ENCODE measurements at regions not wholly inside any gene's neighbourhood (a gene's known extent, or its start where the extent isn't known, plus 50 kb on each side); places are given as distances from the start of the nearest gene placed in this dataset.

DNA sequence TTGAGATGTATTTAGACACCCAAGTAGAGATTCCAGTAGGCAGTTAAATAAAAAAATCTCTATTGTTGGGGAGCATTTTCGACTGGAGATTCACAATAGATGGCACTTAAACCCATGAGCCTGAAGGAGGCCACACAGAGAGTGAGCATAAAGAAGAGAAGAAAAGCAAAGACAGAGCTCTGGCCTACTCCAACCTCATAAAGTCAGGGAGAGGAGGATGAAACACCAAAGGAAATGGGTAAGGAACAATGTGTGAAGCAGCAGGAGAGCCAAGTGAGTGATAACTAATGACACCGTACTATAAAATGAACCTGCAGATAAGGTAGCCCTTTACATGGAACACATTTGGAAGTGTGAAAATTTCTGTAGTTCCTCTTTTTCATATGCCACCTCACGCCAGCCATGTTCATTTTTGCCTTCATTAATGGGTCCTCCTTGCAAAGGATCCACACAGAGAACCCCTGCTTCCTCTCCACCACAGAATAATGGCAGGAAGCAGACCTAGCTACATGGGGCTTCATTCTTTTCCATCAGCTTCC, 150.0 kb upstream of the SYT10 start:
- Histone ChIP-seq H3K79me2 (replicated peaks; ENCODE audit: insufficient read depth, low read length) (no peaks in the 10 kb centered on the region), H3K4me2 (ENCODE audit: low read length) (no peak overlapping the region), H3K36me3 (ENCODE audit: insufficient read depth, low read length) (no peaks in the 10 kb centered on the region), H3K9me3 (ENCODE audit: low read length) (no peaks in the 10 kb centered on the region), H4K20me1 (ENCODE audit: insufficient read depth) (no peaks in the 10 kb centered on the region), H3K9me2 (ENCODE audit: insufficient read depth, low read length) (no peaks in the 10 kb centered on the region), H3K27me3 (ENCODE audit: insufficient read depth, low read depth, low read length) (no peaks in the 10 kb centered on the region), H3F3A (ENCODE audit: insufficient read depth, low read length, poor library complexity, severe bottlenecking) (no peaks in the 10 kb centered on the region), H3K9ac (ENCODE audit: low read length) (no peak overlapping the region), H3K4me3 (ENCODE audit: low read length) (no peak overlapping the region), H3K27ac (ENCODE audit: low read length) (no peak overlapping the region), H2AFZ (ENCODE audit: low read depth, low read length) (no peak overlapping the region)
- TF ChIP-seq RAD21 (conservative IDR thresholded peaks at IDR 0.05) = no peak
- TF ChIP-seq POLR2AphosphoS5 (IDR thresholded peaks at IDR 0.05) = no peak
- TF ChIP-seq EP300 (conservative IDR thresholded peaks at IDR 0.05; ENCODE audit: poor library complexity, severe bottlenecking) = no peak
- TF ChIP-seq, protein P1, sequence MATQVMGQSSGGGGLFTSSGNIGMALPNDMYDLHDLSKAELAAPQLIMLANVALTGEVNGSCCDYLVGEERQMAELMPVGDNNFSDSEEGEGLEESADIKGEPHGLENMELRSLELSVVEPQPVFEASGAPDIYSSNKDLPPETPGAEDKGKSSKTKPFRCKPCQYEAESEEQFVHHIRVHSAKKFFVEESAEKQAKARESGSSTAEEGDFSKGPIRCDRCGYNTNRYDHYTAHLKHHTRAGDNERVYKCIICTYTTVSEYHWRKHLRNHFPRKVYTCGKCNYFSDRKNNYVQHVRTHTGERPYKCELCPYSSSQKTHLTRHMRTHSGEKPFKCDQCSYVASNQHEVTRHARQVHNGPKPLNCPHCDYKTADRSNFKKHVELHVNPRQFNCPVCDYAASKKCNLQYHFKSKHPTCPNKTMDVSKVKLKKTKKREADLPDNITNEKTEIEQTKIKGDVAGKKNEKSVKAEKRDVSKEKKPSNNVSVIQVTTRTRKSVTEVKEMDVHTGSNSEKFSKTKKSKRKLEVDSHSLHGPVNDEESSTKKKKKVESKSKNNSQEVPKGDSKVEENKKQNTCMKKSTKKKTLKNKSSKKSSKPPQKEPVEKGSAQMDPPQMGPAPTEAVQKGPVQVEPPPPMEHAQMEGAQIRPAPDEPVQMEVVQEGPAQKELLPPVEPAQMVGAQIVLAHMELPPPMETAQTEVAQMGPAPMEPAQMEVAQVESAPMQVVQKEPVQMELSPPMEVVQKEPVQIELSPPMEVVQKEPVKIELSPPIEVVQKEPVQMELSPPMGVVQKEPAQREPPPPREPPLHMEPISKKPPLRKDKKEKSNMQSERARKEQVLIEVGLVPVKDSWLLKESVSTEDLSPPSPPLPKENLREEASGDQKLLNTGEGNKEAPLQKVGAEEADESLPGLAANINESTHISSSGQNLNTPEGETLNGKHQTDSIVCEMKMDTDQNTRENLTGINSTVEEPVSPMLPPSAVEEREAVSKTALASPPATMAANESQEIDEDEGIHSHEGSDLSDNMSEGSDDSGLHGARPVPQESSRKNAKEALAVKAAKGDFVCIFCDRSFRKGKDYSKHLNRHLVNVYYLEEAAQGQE (IDR thresholded peaks at IDR 0.05; ENCODE audit: borderline replicate concordance) = no peak
- TF ChIP-seq EZH2 (IDR thresholded peaks at IDR 0.05; ENCODE audit: borderline replicate concordance, insufficient read depth, low read length, poor library complexity, severe bottlenecking) = no peak
- TF ChIP-seq MXI1 (conservative IDR thresholded peaks at IDR 0.05; ENCODE audit: poor library complexity, severe bottlenecking) = no peak
- TF ChIP-seq TAF1 (IDR thresholded peaks at IDR 0.05; ENCODE audit: low read depth) = no peak
- no peak for TF ChIP-seq SMC3 (conservative IDR thresholded peaks at IDR 0.05; ENCODE audit: poor library complexity)
- TF ChIP-seq, protein P2, sequence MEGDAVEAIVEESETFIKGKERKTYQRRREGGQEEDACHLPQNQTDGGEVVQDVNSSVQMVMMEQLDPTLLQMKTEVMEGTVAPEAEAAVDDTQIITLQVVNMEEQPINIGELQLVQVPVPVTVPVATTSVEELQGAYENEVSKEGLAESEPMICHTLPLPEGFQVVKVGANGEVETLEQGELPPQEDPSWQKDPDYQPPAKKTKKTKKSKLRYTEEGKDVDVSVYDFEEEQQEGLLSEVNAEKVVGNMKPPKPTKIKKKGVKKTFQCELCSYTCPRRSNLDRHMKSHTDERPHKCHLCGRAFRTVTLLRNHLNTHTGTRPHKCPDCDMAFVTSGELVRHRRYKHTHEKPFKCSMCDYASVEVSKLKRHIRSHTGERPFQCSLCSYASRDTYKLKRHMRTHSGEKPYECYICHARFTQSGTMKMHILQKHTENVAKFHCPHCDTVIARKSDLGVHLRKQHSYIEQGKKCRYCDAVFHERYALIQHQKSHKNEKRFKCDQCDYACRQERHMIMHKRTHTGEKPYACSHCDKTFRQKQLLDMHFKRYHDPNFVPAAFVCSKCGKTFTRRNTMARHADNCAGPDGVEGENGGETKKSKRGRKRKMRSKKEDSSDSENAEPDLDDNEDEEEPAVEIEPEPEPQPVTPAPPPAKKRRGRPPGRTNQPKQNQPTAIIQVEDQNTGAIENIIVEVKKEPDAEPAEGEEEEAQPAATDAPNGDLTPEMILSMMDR (IDR thresholded peaks at IDR 0.05; ENCODE audit: poor library complexity, severe bottlenecking) = no peak

DNA sequence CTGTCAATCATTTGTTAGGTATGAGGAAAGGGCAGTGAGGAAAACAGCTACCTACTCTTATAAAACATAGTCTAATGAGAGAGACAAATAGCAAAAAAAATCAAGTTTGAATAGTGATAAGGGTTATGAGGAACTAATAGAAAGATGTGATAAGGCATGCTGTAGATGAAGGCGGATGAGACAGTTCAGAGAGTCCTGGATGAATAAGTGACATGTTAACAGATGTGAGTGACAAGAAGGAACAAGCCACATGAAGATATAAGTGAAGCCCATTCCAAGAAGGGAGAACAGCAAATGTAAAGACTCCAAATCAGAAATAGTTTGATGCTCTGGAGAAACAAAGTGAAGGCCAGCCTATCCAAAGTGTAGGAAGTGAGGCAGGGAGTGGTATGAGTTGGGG, 154.1 kb upstream of the SYT10 start:
- Histone ChIP-seq H3K9me2 (ENCODE audit: insufficient read depth, low read length) (no peaks in the 10 kb centered on the region), H3K9ac (ENCODE audit: low read length) (no peak overlapping the region), H3K36me3 (ENCODE audit: insufficient read depth, low read length) (no peaks in the 10 kb centered on the region), H3K27ac (ENCODE audit: low read length) (no peak overlapping the region), H3K79me2 (replicated peaks; ENCODE audit: insufficient read depth, low read length) (no peaks in the 10 kb centered on the region), H4K20me1 (ENCODE audit: insufficient read depth) (no peaks in the 10 kb centered on the region), H2AFZ (ENCODE audit: low read depth, low read length) (no peak overlapping the region), H3K4me3 (ENCODE audit: low read length) (no peak overlapping the region), H3K9me3 (ENCODE audit: low read length) (no peaks in the 10 kb centered on the region), H3F3A (ENCODE audit: insufficient read depth, low read length, poor library complexity, severe bottlenecking) (no peaks in the 10 kb centered on the region), H3K4me2 (ENCODE audit: low read length) (no peak overlapping the region), H3K27me3 (ENCODE audit: insufficient read depth, low read depth, low read length) (no peaks in the 10 kb centered on the region)
- TF ChIP-seq TAF1 (IDR thresholded peaks at IDR 0.05; ENCODE audit: low read depth) (no peak), EZH2 (IDR thresholded peaks at IDR 0.05; ENCODE audit: borderline replicate concordance, insufficient read depth, low read length, poor library complexity, severe bottlenecking) (no peak), MXI1 (conservative IDR thresholded peaks at IDR 0.05; ENCODE audit: poor library complexity, severe bottlenecking) (no peak), POLR2AphosphoS5 (IDR thresholded peaks at IDR 0.05) (no peak), EP300 (conservative IDR thresholded peaks at IDR 0.05; ENCODE audit: poor library complexity, severe bottlenecking) (no peak), RAD21 (conservative IDR thresholded peaks at IDR 0.05) (no peak), SMC3 (conservative IDR thresholded peaks at IDR 0.05; ENCODE audit: poor library complexity) (no peak)
- TF ChIP-seq, protein P1 (IDR thresholded peaks at IDR 0.05; ENCODE audit: borderline replicate concordance) = no peak
- TF ChIP-seq, protein P2 (IDR thresholded peaks at IDR 0.05; ENCODE audit: poor library complexity, severe bottlenecking) = no peak

Data from neural cell (in vitro differentiated cells).